GM18861 (cell line): ENCODE measurements at regions not wholly inside any gene's neighbourhood (a gene's known extent, or its start where the extent isn't known, plus 50 kb on each side); places are given as distances from the start of the nearest gene placed in this dataset.

Experiments
- ATAC-seq: cut with Tn5 transposase; IDR thresholded peaks from one replicate; pipeline ENCODE4 v1.9.1; 2021; ENCODE audit not compliant: unreplicated experiment

GRCh38 chr13:73242515-73243015, 183.8 kb downstream of the KLF5 start:
- no peak for ATAC-seq

GRCh38 chr13:73240193-73240592, 181.4 kb downstream of the KLF5 start:
- ATAC-seq, result no peak

GRCh38 chr13:73235385-73235784, 176.6 kb downstream of the KLF5 start:
- no peak for ATAC-seq

GRCh38 chr13:73231471-73231870, 172.7 kb downstream of the KLF5 start:
- ATAC-seq, result no peak

GRCh38 chr13:73230716-73231115, 171.9 kb downstream of the KLF5 start:
- ATAC-seq, result no peak

GRCh38 chr13:73228546-73228945, 169.7 kb downstream of the KLF5 start:
- ATAC-seq, result no peak

- no peak for ATAC-seq
Observed at GRCh38 chr13:73225990-73226389, 167.2 kb downstream of the KLF5 start.

- ATAC-seq, result no peak
Observed at GRCh38 chr13:73224703-73225102, 165.9 kb downstream of the KLF5 start.

GRCh38 chr13:73223372-73223781, 164.6 kb downstream of the KLF5 start:
- peak; percentile 99 for ATAC-seq

- ATAC-seq, result no peak
Observed at GRCh38 chr13:73222627-73223305, 164.0 kb downstream of the KLF5 start.

- no peak for ATAC-seq
Observed at GRCh38 chr13:73220966-73221720, 162.3 kb downstream of the KLF5 start.

GRCh38 chr13:73218181-73218580, 159.4 kb downstream of the KLF5 start:
- no peak for ATAC-seq

- ATAC-seq, result no peak
Observed at GRCh38 chr13:73216381-73216831, 157.6 kb downstream of the KLF5 start.

- no peak for ATAC-seq
Observed at GRCh38 chr13:73215823-73216222, 157.0 kb downstream of the KLF5 start.

- no peak for ATAC-seq
Observed at GRCh38 chr13:73212482-73212881, 153.7 kb downstream of the KLF5 start.

- no peak for ATAC-seq
Observed at GRCh38 chr13:73210218-73210883, 151.5 kb downstream of the KLF5 start.

- ATAC-seq, result no peak
Observed at GRCh38 chr13:73204952-73205351, 146.1 kb downstream of the KLF5 start.

GRCh38 chr13:73201626-73202025, 142.8 kb downstream of the KLF5 start:
- no peak for ATAC-seq

GRCh38 chr13:73198991-73199411, 140.2 kb downstream of the KLF5 start:
- ATAC-seq, result no peak

GRCh38 chr13:73195091-73195490, 136.3 kb downstream of the KLF5 start:
- ATAC-seq, result no peak

GRCh38 chr13:73194310-73194709, 135.5 kb downstream of the KLF5 start:
- ATAC-seq, result no peak

GRCh38 chr13:73193554-73193953, 134.7 kb downstream of the KLF5 start:
- ATAC-seq, result no peak
